HCT116 (cell line): ENCODE measurements at regions not wholly inside any gene's neighbourhood (a gene's known extent, or its start where the extent isn't known, plus 50 kb on each side); places are given as distances from the start of the nearest gene placed in this dataset.

Experiments
- ATAC-seq: fragments of 200-7000 bp; cut with Tn5 transposase; 2 replicates; pipeline ENCODE4 v1.9.1; 2020; ENCODE audit warnings: mild to moderate bottlenecking, moderate library complexity
- BruUV-seq: library from RNA; stranded (reverse); fragments of 400-500 nt; replicated peaks from 2 replicates; lab custom pipeline; 2021; lab: Mats Ljungman, UMichigan
- CTCF ChIA-PET: fragments of 300-600 bp; sonication (Branson Sonifier 250); formaldehyde crosslinking; loops from one replicate; lab custom pipeline; 2021; ENCODE audit warnings: antibody characterized with exemption; lab: Charles Lee
- POLR2A ChIA-PET: fragments of 300-600, 350-600 bp; sonication (Branson Sonifier 250); formaldehyde crosslinking; loops from one replicate; lab custom pipeline; 2021; ENCODE audit warnings: antibody characterized with exemption; lab: Charles Lee
- RAD21 ChIA-PET, 2 experiments: fragments of 300-600 bp; sonication (Branson Sonifier 250); formaldehyde crosslinking; loops; one replicate each; lab custom pipeline; 2023; ENCODE audit warnings: low total read pairs in 2 of 2; ENCODE audit not compliant: uncharacterized antibody in 2 of 2, unreplicated experiment in 2 of 2, low non-redundant PET in 1 of 2; lab: Charles Lee
- DNase-seq: peaks from one replicate; pipeline ENCODE4 v3.0.0-alpha.2; 2010; ENCODE audit warnings: low read depth, low spot score
- H2AFZ ChIP-seq: fragments of 200-600 bp; shearing (Covaris generic), sonication (generic); 2 replicates; pipeline ENCODE4 v1.6.1; 2017; ENCODE audit warnings: low read depth, mixed run types, mixed read lengths, antibody characterized with exemption, low read length; ENCODE audit not compliant: poor library complexity, severe bottlenecking
- H3K27ac ChIP-seq: 2 replicates; pipeline ENCODE4 v1.5.1; 2012; ENCODE audit warnings: low read depth, low read length
- H3K27me3 ChIP-seq: fragments of 200-600 bp; sonication (generic); 2 replicates; pipeline ENCODE4 v1.6.1; 2016; ENCODE audit warnings: mixed run types, low read length, mixed read lengths; ENCODE audit not compliant: insufficient read depth
- H3K36me3 ChIP-seq, 2 experiments: fragments of 200-500 bp in 1 of 2; fragments of 200-600 bp in 1 of 2; sonication (Bioruptor generic) in 1 of 2; sonication (generic) in 1 of 2; 2 replicates each; pipeline versions ENCODE4 v1.5.1 to v1.6.1; 2014 to 2016; ENCODE audit warnings: low read length in 2 of 2, inconsistent platforms in 1 of 2, mixed read lengths in 1 of 2, mixed run types in 1 of 2; ENCODE audit not compliant: insufficient read depth in 2 of 2, control insufficient read depth in 1 of 2
- H3K4me1 ChIP-seq, 2 experiments: fragments of 200-600 bp in 1 of 2; sonication (generic) in 1 of 2; 2 replicates each; pipeline versions ENCODE4 v1.5.1 to v1.6.1; 2012 to 2017; ENCODE audit warnings: low read length in 2 of 2, inconsistent platforms in 1 of 2, mild to moderate bottlenecking in 1 of 2, mixed read lengths in 1 of 2, mixed run types in 1 of 2, moderate library complexity in 1 of 2; ENCODE audit not compliant: insufficient read depth in 2 of 2, control insufficient read depth in 1 of 2
- H3K4me2 ChIP-seq: fragments of 200-600 bp; sonication (generic); 2 replicates; pipeline ENCODE4 v1.6.1; 2017; ENCODE audit warnings: mixed run types, low read length, mixed read lengths
- H3K4me3 ChIP-seq, 2 experiments: fragments of 200-600 bp in 1 of 2; sonication (generic) in 1 of 2; replicated peaks in 1 of 2; 2 replicates each; pipeline ENCODE4 v1.5.1; 2011 to 2016; ENCODE audit warnings: low read length in 2 of 2, control low read depth in 1 of 2, low read depth in 1 of 2, mild to moderate bottlenecking in 1 of 2, mixed read lengths in 1 of 2, mixed run types in 1 of 2
- H3K79me2 ChIP-seq: fragments of 200-600 bp; sonication (generic); 2 replicates; pipeline ENCODE4 v1.6.1; 2017; ENCODE audit warnings: mild to moderate bottlenecking, mixed run types, low read length, moderate library complexity, mixed read lengths; ENCODE audit not compliant: insufficient read depth
- H3K9ac ChIP-seq: fragments of 200-600 bp; sonication (generic); 2 replicates; pipeline ENCODE4 v1.6.1; 2016; ENCODE audit warnings: low read length, mixed read lengths
- H3K9me2 ChIP-seq: fragments of 200-600 bp; sonication (generic), shearing (Covaris generic); 2 replicates; pipeline ENCODE4 v1.6.1; 2017; ENCODE audit warnings: mixed run types, mild to moderate bottlenecking, moderate library complexity; ENCODE audit not compliant: insufficient read depth
- H3K9me3 ChIP-seq, 2 experiments: fragments of 200-500 bp in 1 of 2; fragments of 200-600 bp in 1 of 2; sonication (Bioruptor generic) in 1 of 2; sonication (generic) in 1 of 2; 2 replicates each; pipeline ENCODE4 v1.6.1; 2014 to 2017; ENCODE audit warnings: low read length in 2 of 2, mixed read lengths in 2 of 2, inconsistent platforms in 1 of 2, low read depth in 1 of 2, mild to moderate bottlenecking in 1 of 2, mixed run types in 1 of 2, moderate library complexity in 1 of 2; ENCODE audit not compliant: control insufficient read depth in 1 of 2, insufficient read depth in 1 of 2
- H4K20me1 ChIP-seq: fragments of 200-600 bp; sonication (generic), shearing (Covaris generic); 2 replicates; pipeline ENCODE4 v1.6.1; 2017; ENCODE audit warnings: mixed run types, mild to moderate bottlenecking, moderate library complexity; ENCODE audit not compliant: insufficient read depth
- ATF3 ChIP-seq: IDR thresholded peaks from 2 replicates; pipeline ENCODE4 v1.6.1; 2012
- CBX3 ChIP-seq: IDR thresholded peaks from 2 replicates; pipeline ENCODE4 v1.6.1; 2012; ENCODE audit warnings: low read depth
- CEBPB ChIP-seq: IDR thresholded peaks from 2 replicates; pipeline ENCODE4 v1.6.1; 2012; ENCODE audit warnings: low read depth
- EGR1 ChIP-seq: IDR thresholded peaks from 2 replicates; pipeline ENCODE4 v1.6.1; 2012; ENCODE audit warnings: low read depth
- EZH2 ChIP-seq: fragments of 200-600 bp; sonication (generic); IDR thresholded peaks from 2 replicates; pipeline ENCODE4 v1.6.1; 2017; ENCODE audit warnings: antibody characterized with exemption, mixed run types
- FOSL1 ChIP-seq: IDR thresholded peaks from 2 replicates; pipeline ENCODE4 v1.6.1; 2012; ENCODE audit warnings: low read depth
- JUND ChIP-seq: IDR thresholded peaks from 2 replicates; pipeline ENCODE4 v1.6.1; 2012
- POLR2A ChIP-seq: IDR thresholded peaks from 2 replicates; pipeline ENCODE4 v1.7.0; 2011; ENCODE audit warnings: borderline replicate concordance; ENCODE audit not compliant: insufficient read depth, insufficient read length; ENCODE audit errors: extremely low read depth
- POLR2AphosphoS5 ChIP-seq: IDR thresholded peaks from 2 replicates; pipeline ENCODE4 v1.6.1; 2011; ENCODE audit warnings: mild to moderate bottlenecking, low read depth, low read length, moderate library complexity
- RAD21 ChIP-seq: IDR thresholded peaks from 2 replicates; pipeline ENCODE4 v1.6.1; 2012; ENCODE audit warnings: low read depth, mild to moderate bottlenecking
- TCF7L2 ChIP-seq: IDR thresholded peaks from 2 replicates; pipeline ENCODE4 v1.7.0; 2011; ENCODE audit warnings: borderline replicate concordance, inconsistent platforms; ENCODE audit not compliant: insufficient read depth, insufficient read length; ENCODE audit errors: extremely low read depth
- ZFX ChIP-seq: fragments of 450-650 bp; IDR thresholded peaks from 2 replicates; pipeline ENCODE4 v1.6.1; 2017
- intact Hi-C: fragments of 100-400 bp; cut with micrococcal nuclease; formaldehyde crosslinking; loops from 2 replicates; pipeline ENCODE4 v1.10.0; 2022
- TF ChIP-seq, protein P1 (sequence below): IDR thresholded peaks from 2 replicates; pipeline ENCODE4 v1.6.1; 2011; ENCODE audit warnings: mild to moderate bottlenecking, low read length, moderate library complexity; ENCODE audit not compliant: insufficient replicate concordance; ENCODE audit errors: extremely low read depth
- TF ChIP-seq, protein P2 (sequence below): IDR thresholded peaks from 2 replicates; pipeline ENCODE4 v1.6.1; 2012
- TF ChIP-seq, protein P3 (sequence below): IDR thresholded peaks from 2 replicates; pipeline ENCODE4 v1.6.1; 2012; ENCODE audit warnings: low read depth

DNA sequence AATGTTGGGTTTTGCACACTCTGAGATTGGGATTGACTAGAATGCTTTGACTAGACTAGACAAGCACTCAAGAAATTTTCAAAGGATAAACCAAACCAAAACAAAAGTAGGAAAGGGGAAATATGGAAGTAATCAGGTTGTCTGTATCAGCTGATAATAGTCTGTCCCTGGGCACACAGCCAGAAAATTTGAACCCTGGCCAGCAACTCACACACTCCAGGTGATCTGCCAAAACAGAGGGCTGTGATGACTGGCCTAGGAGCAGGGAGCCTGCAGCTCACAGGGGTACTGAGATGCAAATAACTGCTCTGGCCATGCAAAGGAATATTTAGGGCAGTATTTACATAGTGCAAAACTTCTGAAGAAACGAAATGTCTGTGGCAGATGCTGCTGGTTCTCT lies 112.3 kb upstream of the SMIM23 start:
- peaks cover 0 to 1% of the 10 kb centered on the region in 2 experiments; a peak in 3 of 4 replicates for H3K4me1 ChIP-seq
- peaks cover 19% of the 10 kb centered on the region; the same call in 1 of the 2 replicates for H3K27me3 ChIP-seq
- no peaks in the 10 kb centered on the region for H4K20me1 ChIP-seq
- ATAC-seq, result no peak
- CTCF ChIA-PET, result no interaction called here
- no peak overlapping the region for H3K27ac ChIP-seq
- no TSS peak for BruUV-seq
- intact Hi-C loops, result no loop called here
- H3K36me3 ChIP-seq, result no peaks in the 10 kb centered on the region
- H3K9me2 ChIP-seq, result no peaks in the 10 kb centered on the region
- RAD21 ChIA-PET, result no interaction called here
- H3K9ac ChIP-seq, result no peak overlapping the region
- POLR2A ChIA-PET, result no interaction called here
- H3K79me2 ChIP-seq, result no peaks in the 10 kb centered on the region
- H3K4me3 ChIP-seq, result no peak overlapping the region
- TF ChIP-seq, protein P1, sequence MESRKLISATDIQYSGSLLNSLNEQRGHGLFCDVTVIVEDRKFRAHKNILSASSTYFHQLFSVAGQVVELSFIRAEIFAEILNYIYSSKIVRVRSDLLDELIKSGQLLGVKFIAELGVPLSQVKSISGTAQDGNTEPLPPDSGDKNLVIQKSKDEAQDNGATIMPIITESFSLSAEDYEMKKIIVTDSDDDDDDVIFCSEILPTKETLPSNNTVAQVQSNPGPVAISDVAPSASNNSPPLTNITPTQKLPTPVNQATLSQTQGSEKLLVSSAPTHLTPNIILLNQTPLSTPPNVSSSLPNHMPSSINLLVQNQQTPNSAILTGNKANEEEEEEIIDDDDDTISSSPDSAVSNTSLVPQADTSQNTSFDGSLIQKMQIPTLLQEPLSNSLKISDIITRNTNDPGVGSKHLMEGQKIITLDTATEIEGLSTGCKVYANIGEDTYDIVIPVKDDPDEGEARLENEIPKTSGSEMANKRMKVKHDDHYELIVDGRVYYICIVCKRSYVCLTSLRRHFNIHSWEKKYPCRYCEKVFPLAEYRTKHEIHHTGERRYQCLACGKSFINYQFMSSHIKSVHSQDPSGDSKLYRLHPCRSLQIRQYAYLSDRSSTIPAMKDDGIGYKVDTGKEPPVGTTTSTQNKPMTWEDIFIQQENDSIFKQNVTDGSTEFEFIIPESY, result no peak
- no peak for TF ChIP-seq CBX3
- TF ChIP-seq POLR2A, result no peak
- no peak for TF ChIP-seq TCF7L2
- TF ChIP-seq CEBPB, result no peak
- TF ChIP-seq EGR1, result no peak
- TF ChIP-seq, protein P2, sequence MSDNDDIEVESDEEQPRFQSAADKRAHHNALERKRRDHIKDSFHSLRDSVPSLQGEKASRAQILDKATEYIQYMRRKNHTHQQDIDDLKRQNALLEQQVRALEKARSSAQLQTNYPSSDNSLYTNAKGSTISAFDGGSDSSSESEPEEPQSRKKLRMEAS, result no peak
- no peak for TF ChIP-seq RAD21
- TF ChIP-seq ZFX, result no peak
- TF ChIP-seq, protein P3, sequence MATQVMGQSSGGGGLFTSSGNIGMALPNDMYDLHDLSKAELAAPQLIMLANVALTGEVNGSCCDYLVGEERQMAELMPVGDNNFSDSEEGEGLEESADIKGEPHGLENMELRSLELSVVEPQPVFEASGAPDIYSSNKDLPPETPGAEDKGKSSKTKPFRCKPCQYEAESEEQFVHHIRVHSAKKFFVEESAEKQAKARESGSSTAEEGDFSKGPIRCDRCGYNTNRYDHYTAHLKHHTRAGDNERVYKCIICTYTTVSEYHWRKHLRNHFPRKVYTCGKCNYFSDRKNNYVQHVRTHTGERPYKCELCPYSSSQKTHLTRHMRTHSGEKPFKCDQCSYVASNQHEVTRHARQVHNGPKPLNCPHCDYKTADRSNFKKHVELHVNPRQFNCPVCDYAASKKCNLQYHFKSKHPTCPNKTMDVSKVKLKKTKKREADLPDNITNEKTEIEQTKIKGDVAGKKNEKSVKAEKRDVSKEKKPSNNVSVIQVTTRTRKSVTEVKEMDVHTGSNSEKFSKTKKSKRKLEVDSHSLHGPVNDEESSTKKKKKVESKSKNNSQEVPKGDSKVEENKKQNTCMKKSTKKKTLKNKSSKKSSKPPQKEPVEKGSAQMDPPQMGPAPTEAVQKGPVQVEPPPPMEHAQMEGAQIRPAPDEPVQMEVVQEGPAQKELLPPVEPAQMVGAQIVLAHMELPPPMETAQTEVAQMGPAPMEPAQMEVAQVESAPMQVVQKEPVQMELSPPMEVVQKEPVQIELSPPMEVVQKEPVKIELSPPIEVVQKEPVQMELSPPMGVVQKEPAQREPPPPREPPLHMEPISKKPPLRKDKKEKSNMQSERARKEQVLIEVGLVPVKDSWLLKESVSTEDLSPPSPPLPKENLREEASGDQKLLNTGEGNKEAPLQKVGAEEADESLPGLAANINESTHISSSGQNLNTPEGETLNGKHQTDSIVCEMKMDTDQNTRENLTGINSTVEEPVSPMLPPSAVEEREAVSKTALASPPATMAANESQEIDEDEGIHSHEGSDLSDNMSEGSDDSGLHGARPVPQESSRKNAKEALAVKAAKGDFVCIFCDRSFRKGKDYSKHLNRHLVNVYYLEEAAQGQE, result no peak
- TF ChIP-seq POLR2AphosphoS5, result no peak
- no peak for TF ChIP-seq EZH2
- no peak for TF ChIP-seq ATF3
- TF ChIP-seq FOSL1, result no peak
- TF ChIP-seq JUND, result no peak
- no peak overlapping the region for H3K4me2 ChIP-seq
- H3K9me3 ChIP-seq, result no peaks in the 10 kb centered on the region
- no peak overlapping the region for H2AFZ ChIP-seq
- no peak for DNase-seq
